ENCODE measurements at regions not wholly inside any gene's neighbourhood (a gene's known extent, or its start where the extent isn't known, plus 50 kb on each side); places are given as distances from the start of the nearest gene placed in this dataset.
"Not testable (repeated sequence)": the region's sequence is repeated elsewhere in the genome, so short reads cannot be mapped to it uniquely, and the experiment has no call there.

GRCh38 chr4:33772582-33772981 lies 2471.7 kb downstream of the ARAP2 start:
- no peak for DNase-seq

GRCh38 chr4:33780952-33781791 lies 2463.1 kb downstream of the ARAP2 start:
- no peak for DNase-seq

- no peak for DNase-seq
Measured at GRCh38 chr4:33785843-33786242, 2458.5 kb downstream of the ARAP2 start.

- DNase-seq: no peak
Measured at GRCh38 chr4:33802578-33802977, 2441.7 kb downstream of the ARAP2 start.

GRCh38 chr4:33825685-33826084 lies 2418.6 kb downstream of the ARAP2 start:
- DNase-seq: no peak

GRCh38 chr4:33829356-33829755 lies 2415.0 kb downstream of the ARAP2 start:
- not testable (repeated sequence) for DNase-seq

- no peak for DNase-seq
Measured at GRCh38 chr4:33831442-33832066, 2412.8 kb downstream of the ARAP2 start.

GRCh38 chr4:33835764-33836163 lies 2408.6 kb downstream of the ARAP2 start:
- not testable (repeated sequence) for DNase-seq

- DNase-seq: no peak
Measured at GRCh38 chr4:33837043-33837838, 2407.1 kb downstream of the ARAP2 start.

GRCh38 chr4:33841120-33841519 lies 2403.2 kb downstream of the ARAP2 start:
- DNase-seq: no peak

GRCh38 chr4:33850371-33850902 lies 2393.9 kb downstream of the ARAP2 start:
- no peak for DNase-seq

GRCh38 chr4:33853670-33854069 lies 2390.6 kb downstream of the ARAP2 start:
- DNase-seq: not testable (repeated sequence)

- DNase-seq: no peak
Measured at GRCh38 chr4:33864290-33864859, 2379.9 kb downstream of the ARAP2 start.

- DNase-seq: no peak
Measured at GRCh38 chr4:33873791-33874190, 2370.5 kb downstream of the ARAP2 start.

GRCh38 chr4:33878710-33879109 lies 2365.6 kb downstream of the ARAP2 start:
- no peak for DNase-seq

- no peak for DNase-seq
Measured at GRCh38 chr4:33881176-33881575, 2363.1 kb downstream of the ARAP2 start.

- no peak for DNase-seq
Measured at GRCh38 chr4:33882246-33882990, 2361.9 kb downstream of the ARAP2 start.

- DNase-seq: no peak
Measured at GRCh38 chr4:33883111-33883510, 2361.2 kb downstream of the ARAP2 start.

GRCh38 chr4:33886356-33886755 lies 2358.0 kb downstream of the ARAP2 start:
- DNase-seq: no peak

- no peak for DNase-seq
Measured at GRCh38 chr4:33890841-33891240, 2353.5 kb downstream of the ARAP2 start.

GRCh38 chr4:33911959-33912358 lies 2332.4 kb downstream of the ARAP2 start:
- DNase-seq: no peak

GRCh38 chr4:33914386-33914785 lies 2329.9 kb downstream of the ARAP2 start:
- no peak for DNase-seq

All from stimulated activated CD8-positive, alpha-beta memory T cell treated with anti-CD3 and anti-CD28 coated beads, Interleukin-4, amount 100 ng/mL, for 48 hours (primary cell).